Ishikawa (cell line): ENCODE measurements at regions not wholly inside any gene's neighbourhood (a gene's known extent, or its start where the extent isn't known, plus 50 kb on each side); places are given as distances from the start of the nearest gene placed in this dataset.

Experiments
- CEBPB ChIP-seq: IDR thresholded peaks from 2 replicates; pipeline ENCODE4 v1.6.1; 2012
- EGR1 ChIP-seq: IDR thresholded peaks from 2 replicates; pipeline ENCODE4 v1.6.1; 2012
- EP300 ChIP-seq: IDR thresholded peaks from 2 replicates; pipeline ENCODE4 v1.6.1; 2012; ENCODE audit warnings: borderline replicate concordance
- MAX ChIP-seq: IDR thresholded peaks from 2 replicates; pipeline ENCODE4 v1.6.1; 2012
- RAD21 ChIP-seq: IDR thresholded peaks from 2 replicates; pipeline ENCODE4 v1.6.1; 2012; ENCODE audit warnings: low read depth
- REST ChIP-seq: IDR thresholded peaks from 2 replicates; pipeline ENCODE4 v1.6.1; 2012; ENCODE audit warnings: low read depth, mild to moderate bottlenecking
- TAF1 ChIP-seq: IDR thresholded peaks from 2 replicates; pipeline ENCODE4 v1.6.1; 2012; ENCODE audit warnings: low read depth, mild to moderate bottlenecking
- TCF12 ChIP-seq: IDR thresholded peaks from 2 replicates; pipeline ENCODE4 v1.6.1; 2012; ENCODE audit warnings: low read depth
- USF1 ChIP-seq: IDR thresholded peaks from 2 replicates; pipeline ENCODE4 v1.6.1; 2012
- YY1 ChIP-seq: IDR thresholded peaks from 2 replicates; pipeline ENCODE4 v1.6.1; 2012; ENCODE audit warnings: low read depth

- TF ChIP-seq RAD21 (peak; percentile 84), TAF1 (no peak), MAX (no peak), YY1 (no peak), EP300 (no peak), TCF12 (no peak), REST (no peak), EGR1 (no peak), USF1 (no peak), CEBPB (no peak)
Observed at GRCh38 chr3:113136071-113136470, 75.3 kb upstream of the BOC start.
